Common myeloid progenitor, CD34-positive (primary cell): ENCODE measurements at regions not wholly inside any gene's neighbourhood (a gene's known extent, or its start where the extent isn't known, plus 50 kb on each side); places are given as distances from the start of the nearest gene placed in this dataset.

Experiments used
- CTCF ChIA-PET: fragments of 350-600 bp; sonication (Branson Sonifier 250); formaldehyde crosslinking; loops from one replicate; lab custom pipeline; 2021; ENCODE audit warnings: antibody characterized with exemption; lab: Charles Lee
- POLR2A ChIA-PET: fragments of 350-600 bp; sonication (Branson Sonifier 250); formaldehyde crosslinking; loops from one replicate; lab custom pipeline; 2021; ENCODE audit warnings: antibody characterized with exemption; lab: Charles Lee
- DNase-seq, 3 donors: peaks; one replicate each; pipeline versions ENCODE4 v3.0.0 to v3.0.0-alpha.2; 2013
- H3K27ac ChIP-seq, 2 experiments: 1 replicate in 1 of 2; 2 replicates in 1 of 2; pipeline ENCODE4 v1.7.0; 2013; ENCODE audit warnings: inconsistent platforms in 2 of 2, low read length in 2 of 2, mild to moderate bottlenecking in 2 of 2, low read depth in 1 of 2, moderate library complexity in 1 of 2; ENCODE audit not compliant: severe bottlenecking in 2 of 2, insufficient read depth in 1 of 2, poor library complexity in 1 of 2
- H3K27me3 ChIP-seq, 5 experiments: replicated peaks in 2 of 5; 1 replicate in 3 of 5; 2 replicates in 2 of 5; pipeline versions ENCODE4 v1.6.1 to v1.7.0; 2013; ENCODE audit warnings: low read length in 4 of 5, mild to moderate bottlenecking in 2 of 5, moderate library complexity in 2 of 5, inconsistent platforms in 1 of 5; ENCODE audit not compliant: insufficient read depth in 5 of 5, control insufficient read depth in 4 of 5
- H3K36me3 ChIP-seq, 4 experiments: 1 replicate in 2 of 4; 2 replicates in 2 of 4; pipeline versions ENCODE4 v1.6.1 to v1.7.0; 2013; ENCODE audit warnings: low read length in 3 of 4, control low read depth in 1 of 4, mild to moderate bottlenecking in 1 of 4; ENCODE audit not compliant: control insufficient read depth in 4 of 4, insufficient read depth in 4 of 4
- H3K4me1 ChIP-seq, 4 experiments: 1 replicate in 3 of 4; 2 replicates in 1 of 4; pipeline versions ENCODE4 v1.6.1 to v1.7.1; 2013; ENCODE audit warnings: low read length in 3 of 4, mild to moderate bottlenecking in 3 of 4, control low read depth in 1 of 4, inconsistent platforms in 1 of 4, moderate library complexity in 1 of 4; ENCODE audit not compliant: control insufficient read depth in 4 of 4, insufficient read depth in 4 of 4; ENCODE audit errors: control extremely low read depth in 1 of 4
- H3K4me3 ChIP-seq, 7 experiments: 1 replicate in 4 of 7; 2 replicates in 3 of 7; pipeline versions ENCODE4 v1.5.1 to v1.7.0; 2013; ENCODE audit warnings: mild to moderate bottlenecking in 7 of 7, low read length in 6 of 7, moderate library complexity in 6 of 7, inconsistent platforms in 2 of 7, low read depth in 2 of 7, control low read depth in 1 of 7; ENCODE audit not compliant: insufficient read depth in 4 of 7, control insufficient read depth in 1 of 7; ENCODE audit errors: extremely low read depth in 1 of 7
- H3K9me3 ChIP-seq, 5 experiments: 1 replicate in 4 of 5; 2 replicates in 1 of 5; pipeline versions ENCODE4 v1.6.1 to v1.7.1; 2013; ENCODE audit warnings: low read length in 4 of 5, mild to moderate bottlenecking in 2 of 5, inconsistent platforms in 1 of 5, low read depth in 1 of 5, moderate library complexity in 1 of 5; ENCODE audit not compliant: control insufficient read depth in 4 of 5, insufficient read depth in 2 of 5; ENCODE audit errors: control extremely low read depth in 1 of 5
- WGBS: methylation state at CpG from one replicate; pipeline ENCODE4 v1.1.5; 2013; ENCODE audit not compliant: insufficient coverage; 5-methylcytosine and 5-hydroxymethylcytosine counted together

GRCh38 chr10:121680879-121681655 is 82.8 kb upstream of the FGFR2 start:
- Histone ChIP-seq H3K36me3 (no peaks in the 10 kb centered on the region), H3K27ac (no peak overlapping the region), H3K4me3 (no peak overlapping the region), H3K27me3 (peaks cover 0 to 12% (median 2%) of the 10 kb centered on the region in 5 experiments), H3K4me1 (no peaks in the 10 kb centered on the region), H3K9me3 (peaks cover 0 to 12% (median 9%) of the 10 kb centered on the region in 5 experiments)
- ChIA-PET CTCF (no interaction called here), POLR2A (no interaction called here)
- no peak for DNase-seq
- 80% methylated on average over 8 of the region's 9 CpGs for WGBS

- POLR2A ChIA-PET, result no interaction called here
These were observed 81.7 kb upstream of the FGFR2 start for GRCh38 chr10:121679916-121680315.

GRCh38 chr10:121678631-121679174 is 80.5 kb upstream of the FGFR2 start:
- CTCF ChIA-PET, result interaction anchor here (1.4 kb wide), 1 partner anchor 15 kb away, joined by 3 read pairs; no protein-coding TSS in a partner anchor
- H3K27ac ChIP-seq, result no peak overlapping the region

More at GRCh38 chr10:121679916-121680315, 81.7 kb upstream of the FGFR2 start:
- WGBS, result 100% methylated on average over 1 of the region's 4 CpGs
- CTCF ChIA-PET, result no interaction called here
- Histone ChIP-seq H3K4me3 (no peak overlapping the region), H3K27me3 (peaks cover 0 to 5% (median 0%) of the 10 kb centered on the region in 5 experiments), H3K36me3 (no peaks in the 10 kb centered on the region), H3K4me1 (no peaks in the 10 kb centered on the region), H3K27ac (no peak overlapping the region), H3K9me3 (peaks cover 0 to 17% (median 12%) of the 10 kb centered on the region in 5 experiments)
- DNase-seq, result no peak

GRCh38 chr10:121677880-121678279 is 79.6 kb upstream of the FGFR2 start:
- peaks cover 0 to 20% (median 12%) of the 10 kb centered on the region in 5 experiments for H3K9me3 ChIP-seq
- ChIA-PET CTCF (interaction anchor here (1.4 kb wide), 1 partner anchor 14 kb away, joined by 3 read pairs; no protein-coding TSS in a partner anchor), POLR2A (no interaction called here)

More at GRCh38 chr10:121678631-121679174, 80.5 kb upstream of the FGFR2 start:
- Histone ChIP-seq H3K36me3 (no peaks in the 10 kb centered on the region), H3K4me3 (no peak overlapping the region), H3K4me1 (no peaks in the 10 kb centered on the region), H3K9me3 (peaks cover 0 to 20% (median 12%) of the 10 kb centered on the region in 5 experiments), H3K27me3 (peaks cover 0 to 5% (median 0%) of the 10 kb centered on the region in 5 experiments)
- WGBS, result 100% methylated on average over 1 of the region's 2 CpGs
- no peak for DNase-seq
- POLR2A ChIA-PET, result no interaction called here

GRCh38 chr10:121675344-121675743 is 77.1 kb upstream of the FGFR2 start:
- POLR2A ChIA-PET, result no interaction called here
- 100% methylated on average over 4 of the region's 4 CpGs for WGBS
- no peaks in the 10 kb centered on the region for H3K4me1 ChIP-seq
- peaks cover 0 to 20% (median 12%) of the 10 kb centered on the region in 5 experiments for H3K9me3 ChIP-seq
- no peaks in the 10 kb centered on the region for H3K36me3 ChIP-seq
- DNase-seq, result no peak
- H3K4me3 ChIP-seq, result no peak overlapping the region
- peaks cover 0 to 4% (median 0%) of the 10 kb centered on the region in 5 experiments for H3K27me3 ChIP-seq
- no peak overlapping the region for H3K27ac ChIP-seq
- CTCF ChIA-PET, result no interaction called here

More at GRCh38 chr10:121677880-121678279, 79.6 kb upstream of the FGFR2 start:
- peaks cover 0 to 5% (median 0%) of the 10 kb centered on the region in 5 experiments for H3K27me3 ChIP-seq
- no peak overlapping the region for H3K27ac ChIP-seq
- H3K4me1 ChIP-seq, result no peaks in the 10 kb centered on the region
- DNase-seq, result no peak
- H3K4me3 ChIP-seq, result no peak overlapping the region
- H3K36me3 ChIP-seq, result no peaks in the 10 kb centered on the region

GRCh38 chr10:121674885-121675284 is 76.6 kb upstream of the FGFR2 start:
- POLR2A ChIA-PET, result no interaction called here
- no peak overlapping the region for H3K4me3 ChIP-seq
- H3K9me3 ChIP-seq, result peaks cover 0 to 20% (median 12%) of the 10 kb centered on the region in 5 experiments
- H3K4me1 ChIP-seq, result no peaks in the 10 kb centered on the region
- H3K27ac ChIP-seq, result no peak overlapping the region
- peaks cover 0 to 4% (median 0%) of the 10 kb centered on the region in 5 experiments for H3K27me3 ChIP-seq
- CTCF ChIA-PET, result no interaction called here
- H3K36me3 ChIP-seq, result no peaks in the 10 kb centered on the region
- DNase-seq, result no peak
- WGBS, result 100% methylated on average over 3 of the region's 4 CpGs

GRCh38 chr10:121672733-121673132 is 74.5 kb upstream of the FGFR2 start:
- CTCF ChIA-PET, result no interaction called here
- Histone ChIP-seq H3K27ac (no peak overlapping the region), H3K4me1 (no peaks in the 10 kb centered on the region), H3K4me3 (no peak overlapping the region), H3K9me3 (peaks cover 0 to 11% (median 3%) of the 10 kb centered on the region in 5 experiments), H3K27me3 (peaks cover 2 to 22% (median 5%) of the 10 kb centered on the region in 5 experiments), H3K36me3 (no peaks in the 10 kb centered on the region)
- POLR2A ChIA-PET, result no interaction called here
- WGBS, result 85% methylated on average over 9 of the region's 9 CpGs
- DNase-seq, result no peak
